Lower lobe of right lung (tissue), 2 donors: ENCODE measurements at regions not wholly inside any gene's neighbourhood (a gene's known extent, or its start where the extent isn't known, plus 50 kb on each side); places are given as distances from the start of the nearest gene placed in this dataset.

Source experiments
- ATAC-seq, 2 donors: fragments of 200-7000 bp; cut with Tn5 transposase; one replicate each; pipeline ENCODE4 v1.9.1; 2020 to 2022; ENCODE audit warnings: mild to moderate bottlenecking in 2 of 2, moderate library complexity in 2 of 2
- DNase-seq: peaks from one replicate; pipeline ENCODE4 v3.0.0-alpha.2; 2020
- H3K27ac ChIP-seq: fragments of 200-600 bp; one replicate; pipeline ENCODE4 v1.8.0; 2022
- H3K27me3 ChIP-seq: fragments of 200-600 bp; one replicate; pipeline ENCODE4 v1.8.0; 2022; ENCODE audit warnings: low read depth
- H3K36me3 ChIP-seq: fragments of 200-600 bp; one replicate; pipeline ENCODE4 v1.8.0; 2022; ENCODE audit warnings: mild to moderate bottlenecking
- H3K4me1 ChIP-seq: fragments of 200-600 bp; one replicate; pipeline ENCODE4 v1.8.0; 2022
- H3K4me3 ChIP-seq: fragments of 200-600 bp; one replicate; pipeline ENCODE4 v1.8.0; 2022; ENCODE audit warnings: mild to moderate bottlenecking
- H3K9me3 ChIP-seq: fragments of 200-600 bp; one replicate; pipeline ENCODE4 v1.8.0; 2022
- CTCF ChIP-seq: fragments of 200-600 bp; IDR thresholded peaks from one replicate; pipeline ENCODE4 v1.8.0; 2022; ENCODE audit warnings: antibody characterized with exemption, mild to moderate bottlenecking
- intact Hi-C: fragments of 100-400 bp; cut with DNase I; formaldehyde crosslinking; loops from one replicate; pipeline ENCODE4 v1.11.0; 2022
- donor health status: DM: no; HTN: yes; CAD: no; lungs with severe emphysema.

GRCh38 chr15:39066677-39067076, 502.1 kb upstream of the RASGRP1 start:
- TF ChIP-seq CTCF, result no peak
- Histone ChIP-seq H3K27me3 (no peaks in the 10 kb centered on the region), H3K27ac (no peak overlapping the region), H3K36me3 (no peaks in the 10 kb centered on the region), H3K4me1 (no peaks in the 10 kb centered on the region), H3K9me3 (no peaks in the 10 kb centered on the region), H3K4me3 (no peak overlapping the region)
- intact Hi-C loops, result no loop called here
- DNase-seq (no peak), ATAC-seq (no peak)

GRCh38 chr15:39074341-39074985, 506.4 kb upstream of the THBS1 start:
- Histone ChIP-seq H3K4me3 (no peak overlapping the region), H3K27me3 (no peaks in the 10 kb centered on the region), H3K27ac (no peak overlapping the region), H3K4me1 (no peaks in the 10 kb centered on the region), H3K9me3 (no peaks in the 10 kb centered on the region), H3K36me3 (no peaks in the 10 kb centered on the region)
- intact Hi-C loops, result no loop called here
- no peak for DNase-seq
- no peak for TF ChIP-seq CTCF
- ATAC-seq, result no peak

- DNase-seq, result no peak
- Histone ChIP-seq H3K4me1 (no peaks in the 10 kb centered on the region), H3K27me3 (no peaks in the 10 kb centered on the region), H3K4me3 (no peak overlapping the region), H3K36me3 (no peaks in the 10 kb centered on the region), H3K27ac (no peak overlapping the region), H3K9me3 (no peaks in the 10 kb centered on the region)
- no peak for TF ChIP-seq CTCF
- intact Hi-C loops, result no loop called here
- no peak for ATAC-seq
Measured at GRCh38 chr15:39075311-39075710, 505.6 kb upstream of the THBS1 start.

- intact Hi-C loops, result no loop called here
- H3K27me3 ChIP-seq, result no peaks in the 10 kb centered on the region
- DNase-seq (no peak), ATAC-seq (no peak)
- TF ChIP-seq CTCF, result no peak
- no peak overlapping the region for H3K4me3 ChIP-seq
- H3K4me1 ChIP-seq, result no peaks in the 10 kb centered on the region
- H3K36me3 ChIP-seq, result no peaks in the 10 kb centered on the region
- H3K9me3 ChIP-seq, result no peaks in the 10 kb centered on the region
- no peak overlapping the region for H3K27ac ChIP-seq
Measured at GRCh38 chr15:39075756-39076341, 505.0 kb upstream of the THBS1 start.

- H3K9me3 ChIP-seq, result no peaks in the 10 kb centered on the region
- H3K27ac ChIP-seq, result no peak overlapping the region
- intact Hi-C loops, result no loop called here
- no peak for TF ChIP-seq CTCF
- no peak overlapping the region for H3K4me3 ChIP-seq
- no peaks in the 10 kb centered on the region for H3K27me3 ChIP-seq
- ATAC-seq, result no peak
- no peaks in the 10 kb centered on the region for H3K36me3 ChIP-seq
- no peak for DNase-seq
- H3K4me1 ChIP-seq, result no peaks in the 10 kb centered on the region
Measured at GRCh38 chr15:39078026-39078425, 502.9 kb upstream of the THBS1 start.
